Hepatocyte (in vitro differentiated cells): ENCODE measurements at regions not wholly inside any gene's neighbourhood (a gene's known extent, or its start where the extent isn't known, plus 50 kb on each side); places are given as distances from the start of the nearest gene placed in this dataset.

Experiments
- DNase-seq: peaks from one replicate; pipeline ENCODE4 v3.0.0-alpha.2; 2016; ENCODE audit warnings: low spot score
- H2AFZ ChIP-seq: fragments of 200-600 bp; sonication (generic); 2 replicates; pipeline ENCODE4 v1.6.0; 2016; ENCODE audit warnings: antibody characterized with exemption, mild to moderate bottlenecking
- H3K27ac ChIP-seq: fragments of 200-600 bp; sonication (generic); 2 replicates; pipeline ENCODE4 v1.5.1; 2016; ENCODE audit warnings: mild to moderate bottlenecking
- H3K27me3 ChIP-seq: fragments of 200-600 bp; sonication (generic); 2 replicates; pipeline ENCODE4 v1.6.1; 2016
- H3K36me3 ChIP-seq: fragments of 200-600 bp; sonication (generic); replicated peaks from 2 replicates; pipeline ENCODE4 v1.5.1; 2016; ENCODE audit warnings: low read depth; ENCODE audit not compliant: insufficient read depth
- H3K4me1 ChIP-seq: fragments of 200-600 bp; sonication (generic); 2 replicates; pipeline ENCODE4 v1.5.1; 2016; ENCODE audit warnings: mild to moderate bottlenecking, moderate library complexity; ENCODE audit not compliant: insufficient read depth
- H3K4me2 ChIP-seq: fragments of 200-600 bp; sonication (generic); 2 replicates; pipeline ENCODE4 v1.6.0; 2016
- H3K4me3 ChIP-seq: fragments of 200-600 bp; sonication (generic); 2 replicates; pipeline ENCODE4 v1.5.1; 2016; ENCODE audit warnings: mild to moderate bottlenecking
- H3K79me2 ChIP-seq: fragments of 200-600 bp; sonication (generic); 2 replicates; pipeline ENCODE4 v1.6.0; 2017; ENCODE audit warnings: mild to moderate bottlenecking
- H3K9me2 ChIP-seq: fragments of 200-600 bp; sonication (generic); replicated peaks from 2 replicates; pipeline ENCODE4 v1.6.0; 2017; ENCODE audit warnings: mild to moderate bottlenecking; ENCODE audit not compliant: insufficient read depth
- H3K9me3 ChIP-seq: fragments of 200-600 bp; sonication (generic); 2 replicates; pipeline ENCODE4 v1.5.1; 2016; ENCODE audit warnings: low read depth, mild to moderate bottlenecking
- H4K20me1 ChIP-seq: fragments of 200-600 bp; sonication (generic); 2 replicates; pipeline ENCODE4 v1.6.0; 2016; ENCODE audit warnings: mild to moderate bottlenecking; ENCODE audit not compliant: insufficient read depth, poor library complexity, severe bottlenecking
- EZH2 ChIP-seq: fragments of 200-600 bp; sonication (generic); IDR thresholded peaks from 2 replicates; pipeline ENCODE4 v1.6.1; 2016; ENCODE audit warnings: antibody characterized with exemption, mild to moderate bottlenecking, borderline replicate concordance
- EZH2phosphoT487 ChIP-seq: fragments of 200-600 bp; sonication (generic); IDR thresholded peaks from one replicate; pipeline ENCODE4 v1.6.1; 2018; ENCODE audit warnings: antibody characterized with exemption, mild to moderate bottlenecking, low read depth, moderate library complexity; ENCODE audit not compliant: unreplicated experiment, severe bottlenecking
- WGBS: methylation state at CpG from one replicate; pipeline ENCODE4 v1.1.6; 2016; ENCODE audit warnings: low lambda C conversion rate; ENCODE audit errors: missing lambda C conversion rate; 5-methylcytosine and 5-hydroxymethylcytosine counted together
- TF ChIP-seq, protein P1 (sequence below): fragments of 200-600 bp; sonication (generic); IDR thresholded peaks from 2 replicates; pipeline ENCODE4 v1.5.1; 2016; ENCODE audit warnings: antibody characterized with exemption, mild to moderate bottlenecking; ENCODE audit not compliant: poor library complexity

DNA sequence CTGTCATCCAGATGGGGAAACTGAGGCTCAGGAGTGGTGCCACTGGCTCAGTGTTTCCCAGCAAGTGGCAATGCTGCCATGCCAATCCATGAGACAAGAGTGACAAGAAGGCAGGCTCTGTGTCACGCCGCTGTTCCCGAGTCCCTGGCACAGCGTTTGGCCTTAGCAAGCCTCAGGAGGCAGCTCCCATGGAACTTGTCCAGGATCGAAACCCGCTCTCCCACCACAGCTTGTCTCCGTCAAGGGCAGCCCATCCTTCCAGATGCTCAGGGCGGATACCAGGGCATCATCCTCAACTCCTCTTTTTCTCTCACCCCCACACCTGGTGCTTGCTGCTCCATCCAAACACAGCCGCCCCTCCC is 110.6 kb upstream of the PTPN1 start:
- 95% methylated on average over 9 of the region's 9 CpGs for WGBS
- H3K36me3 ChIP-seq = no peaks in the 10 kb centered on the region
- peaks cover 12% of the 10 kb centered on the region for H3K4me1 ChIP-seq
- H3K4me3 ChIP-seq = no peak overlapping the region
- H3K9me3 ChIP-seq = no peaks in the 10 kb centered on the region
- no peak overlapping the region for H3K27ac ChIP-seq
- H3K4me2 ChIP-seq = no peak overlapping the region
- H4K20me1 ChIP-seq = no peaks in the 10 kb centered on the region
- no peak for DNase-seq
- TF ChIP-seq EZH2phosphoT487 (no peak), EZH2 (no peak)
- TF ChIP-seq, protein P1, sequence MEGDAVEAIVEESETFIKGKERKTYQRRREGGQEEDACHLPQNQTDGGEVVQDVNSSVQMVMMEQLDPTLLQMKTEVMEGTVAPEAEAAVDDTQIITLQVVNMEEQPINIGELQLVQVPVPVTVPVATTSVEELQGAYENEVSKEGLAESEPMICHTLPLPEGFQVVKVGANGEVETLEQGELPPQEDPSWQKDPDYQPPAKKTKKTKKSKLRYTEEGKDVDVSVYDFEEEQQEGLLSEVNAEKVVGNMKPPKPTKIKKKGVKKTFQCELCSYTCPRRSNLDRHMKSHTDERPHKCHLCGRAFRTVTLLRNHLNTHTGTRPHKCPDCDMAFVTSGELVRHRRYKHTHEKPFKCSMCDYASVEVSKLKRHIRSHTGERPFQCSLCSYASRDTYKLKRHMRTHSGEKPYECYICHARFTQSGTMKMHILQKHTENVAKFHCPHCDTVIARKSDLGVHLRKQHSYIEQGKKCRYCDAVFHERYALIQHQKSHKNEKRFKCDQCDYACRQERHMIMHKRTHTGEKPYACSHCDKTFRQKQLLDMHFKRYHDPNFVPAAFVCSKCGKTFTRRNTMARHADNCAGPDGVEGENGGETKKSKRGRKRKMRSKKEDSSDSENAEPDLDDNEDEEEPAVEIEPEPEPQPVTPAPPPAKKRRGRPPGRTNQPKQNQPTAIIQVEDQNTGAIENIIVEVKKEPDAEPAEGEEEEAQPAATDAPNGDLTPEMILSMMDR = no peak
- no peaks in the 10 kb centered on the region for H3K9me2 ChIP-seq
- no peaks in the 10 kb centered on the region for H3K27me3 ChIP-seq
- H2AFZ ChIP-seq = no peak overlapping the region
- no peaks in the 10 kb centered on the region for H3K79me2 ChIP-seq

DNA sequence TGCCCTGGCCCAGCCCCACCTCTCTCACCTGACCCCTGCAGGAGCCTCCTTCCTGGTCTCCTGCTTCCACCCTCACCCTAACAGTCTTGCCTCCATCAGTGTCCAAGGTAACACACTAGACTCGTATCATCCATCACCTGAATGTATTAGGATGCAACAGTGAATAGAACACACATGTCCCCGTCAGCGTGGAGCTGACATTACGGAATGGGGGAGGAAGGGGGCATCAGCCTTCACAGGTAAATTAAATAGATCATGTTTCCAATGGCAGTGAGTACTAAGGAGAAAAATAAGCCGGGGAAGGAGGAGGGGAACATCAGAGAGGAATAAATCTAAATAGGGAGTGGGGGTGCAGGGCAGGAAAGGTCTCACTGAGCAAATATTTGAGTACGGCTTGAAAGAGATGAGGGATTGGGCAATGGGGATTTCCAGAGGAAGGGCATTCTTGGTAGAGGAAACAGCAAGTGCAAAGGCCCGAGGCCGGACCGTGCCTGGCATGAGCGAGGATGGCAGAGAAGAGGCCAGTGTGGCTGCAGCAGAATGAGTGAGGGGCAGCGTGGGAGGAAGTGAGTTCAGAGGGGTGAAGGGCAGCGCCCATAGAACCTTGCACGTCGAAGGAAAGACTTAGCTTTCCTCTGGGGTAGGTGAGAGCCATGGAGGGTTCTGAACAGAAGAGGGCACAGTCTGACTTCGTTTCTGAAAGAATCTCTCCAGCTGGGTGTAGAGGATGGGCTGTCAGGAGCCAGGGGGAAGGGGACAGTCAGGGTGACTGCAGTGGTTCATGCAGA is 110.1 kb upstream of the PTPN1 start:
- H3K27me3 ChIP-seq = no peaks in the 10 kb centered on the region
- H3K4me1 ChIP-seq = peaks cover 7% of the 10 kb centered on the region
- no peaks in the 10 kb centered on the region for H3K79me2 ChIP-seq
- no peak overlapping the region for H2AFZ ChIP-seq
- H3K36me3 ChIP-seq = no peaks in the 10 kb centered on the region
- no peak for DNase-seq
- no peaks in the 10 kb centered on the region for H3K9me2 ChIP-seq
- no peaks in the 10 kb centered on the region for H3K9me3 ChIP-seq
- TF ChIP-seq EZH2phosphoT487 (no peak), EZH2 (no peak)
- TF ChIP-seq, protein P1 = no peak
- H3K4me2 ChIP-seq = no peak overlapping the region
- no peak overlapping the region for H3K4me3 ChIP-seq
- H4K20me1 ChIP-seq = no peaks in the 10 kb centered on the region
- WGBS = 67% methylated on average over 15 of the region's 15 CpGs
- H3K27ac ChIP-seq = no peak overlapping the region

DNA sequence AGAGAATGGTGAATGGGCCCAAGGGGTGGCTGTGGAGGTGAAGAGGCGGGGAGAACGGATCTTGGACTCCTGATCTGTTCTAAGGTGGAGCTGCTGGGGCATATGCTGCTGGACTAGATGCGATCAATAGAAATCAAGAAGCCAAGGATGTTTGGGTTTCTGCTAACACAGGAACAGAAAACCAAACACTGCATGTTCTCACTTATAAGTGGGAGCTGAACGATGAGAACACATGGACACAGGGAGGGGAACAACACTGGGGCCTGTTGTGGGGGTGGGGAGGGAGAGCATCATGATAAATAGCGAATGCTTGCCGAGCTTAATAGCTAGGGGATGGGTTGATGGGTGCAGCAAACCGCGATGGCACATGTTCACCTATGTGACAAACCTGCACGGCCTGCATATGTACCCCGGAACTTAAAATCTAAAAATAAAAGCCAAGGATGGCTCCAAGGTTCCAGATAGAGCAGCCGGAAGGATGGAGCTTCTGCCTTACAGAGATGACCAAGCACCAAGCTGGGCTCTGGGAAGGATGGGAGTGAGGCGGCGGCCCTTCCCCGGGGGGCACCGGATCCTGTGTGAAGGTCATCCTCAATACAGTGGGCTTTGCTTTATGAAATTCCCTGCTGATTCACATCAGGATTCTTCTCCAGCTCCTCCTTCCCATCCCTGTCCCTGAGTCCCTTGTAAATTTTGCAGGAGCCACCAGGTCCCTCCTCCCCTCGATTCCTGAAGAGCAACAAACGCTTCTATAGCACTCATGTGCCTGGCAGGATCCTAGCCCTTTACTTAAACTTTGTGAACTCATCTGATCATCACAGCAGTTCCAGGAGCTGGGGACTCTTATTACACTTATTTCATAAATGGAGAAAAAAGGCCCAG is 109.2 kb upstream of the PTPN1 start:
- Histone ChIP-seq H4K20me1 (no peaks in the 10 kb centered on the region), H3K4me3 (no peak overlapping the region), H3K4me1 (peaks cover 6% of the 10 kb centered on the region), H3K36me3 (no peaks in the 10 kb centered on the region), H3K79me2 (no peaks in the 10 kb centered on the region), H3K9me2 (no peaks in the 10 kb centered on the region), H3K9me3 (no peaks in the 10 kb centered on the region), H3K27ac (no peak overlapping the region), H2AFZ (no peak overlapping the region), H3K27me3 (no peaks in the 10 kb centered on the region), H3K4me2 (no peak overlapping the region)
- TF ChIP-seq EZH2 (no peak), EZH2phosphoT487 (no peak)
- TF ChIP-seq, protein P1 = no peak
- DNase-seq = no peak
- WGBS = 93% methylated on average over 15 of the region's 17 CpGs
